GM19397 (cell line): ENCODE measurements at regions not wholly inside any gene's neighbourhood (a gene's known extent, or its start where the extent isn't known, plus 50 kb on each side); places are given as distances from the start of the nearest gene placed in this dataset.
A peak's percentile ranks its signal among the peaks of the same experiment; 100 is the strongest.

Source experiments
- ATAC-seq: cut with Tn5 transposase; IDR thresholded peaks from one replicate; pipeline ENCODE4 v1.9.1; 2021; ENCODE audit warnings: mild to moderate bottlenecking, moderate library complexity; ENCODE audit not compliant: unreplicated experiment

DNA sequence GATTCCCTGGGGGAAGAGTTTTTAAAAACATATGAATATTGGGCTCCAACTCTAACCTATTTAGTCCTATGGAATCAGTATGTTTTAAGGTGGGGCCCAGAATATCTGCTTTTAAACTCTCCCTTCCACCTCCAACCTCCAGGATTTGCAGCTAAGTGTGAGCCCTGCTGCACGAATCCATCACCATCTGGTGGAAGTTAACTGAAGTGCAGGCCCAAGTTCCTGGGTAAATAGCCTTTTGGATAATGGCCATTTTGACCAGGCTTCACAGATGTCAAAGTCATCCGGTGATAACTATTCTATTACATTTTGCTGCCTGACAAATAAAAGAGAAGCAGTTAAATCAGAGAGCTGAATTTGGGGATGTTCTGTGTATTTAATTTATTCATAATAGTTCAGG lies 58.1 kb upstream of the RMST start:
- peak; percentile 88 for ATAC-seq

DNA sequence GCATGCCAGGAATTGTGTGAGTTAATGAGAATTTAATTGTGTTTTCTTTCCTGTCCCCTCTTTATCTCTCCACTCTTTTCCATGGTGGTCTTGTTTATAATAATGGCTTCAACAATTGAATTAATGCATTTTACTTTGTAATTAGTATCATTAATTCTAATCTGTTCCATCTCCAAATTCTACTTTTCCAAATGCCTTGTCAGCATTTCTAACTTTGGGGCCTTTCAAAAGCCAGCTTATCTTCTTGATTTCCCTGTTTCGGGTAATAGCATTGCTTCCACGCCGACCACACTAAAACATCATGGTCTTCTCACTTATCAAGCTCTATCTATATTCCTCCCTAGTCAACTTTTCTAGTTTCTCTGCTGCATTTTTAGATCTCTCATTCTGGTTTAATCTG lies 54.2 kb upstream of the RMST start:
- no peak for ATAC-seq

DNA sequence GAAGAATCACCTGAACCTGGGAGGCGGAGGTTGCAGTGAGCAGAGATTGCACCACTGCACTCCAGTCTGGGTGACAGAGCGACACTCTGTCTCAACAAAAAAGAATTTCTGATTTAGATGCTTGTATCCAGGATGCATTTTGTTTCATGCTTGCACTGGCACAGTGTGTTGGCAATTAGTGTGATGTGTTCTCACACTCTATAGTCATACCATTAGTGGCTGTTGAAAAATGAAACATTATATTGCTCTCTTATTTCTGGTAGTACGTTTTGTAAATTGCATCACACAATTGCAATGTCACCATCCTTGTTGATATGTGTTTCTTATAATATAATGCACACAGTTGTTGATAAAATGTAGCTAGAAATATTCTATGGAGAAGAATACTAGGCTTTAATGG lies 51.3 kb upstream of the RMST start:
- ATAC-seq, result no peak
